ENCODE measurements at regions not wholly inside any gene's neighbourhood (a gene's known extent, or its start where the extent isn't known, plus 50 kb on each side); places are given as distances from the start of the nearest gene placed in this dataset.

DNA sequence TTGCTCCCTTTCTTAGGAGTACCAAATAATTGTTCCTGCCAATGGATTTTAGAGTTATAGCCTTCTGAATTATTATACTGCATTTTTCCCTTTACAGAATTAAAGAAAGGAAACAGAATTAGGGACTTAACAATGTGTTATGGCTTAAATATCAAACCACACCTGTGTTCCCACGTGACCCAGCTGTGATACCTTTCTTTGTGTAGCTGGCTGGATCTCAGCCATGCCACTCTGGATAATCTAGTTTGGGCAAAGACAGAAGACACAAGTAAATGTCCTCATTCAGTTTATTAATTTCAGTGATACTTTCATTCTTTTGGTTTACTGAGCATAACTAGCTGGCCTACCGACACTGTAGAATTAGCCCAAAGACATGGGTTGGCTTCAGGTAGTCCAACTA is 417.2 kb upstream of the ADAMTS16 start:
- H3K9me3 Mint-ChIP-seq, result peaks cover 51% of the 10 kb centered on the region
- H3K4me3 Mint-ChIP-seq, result no peak overlapping the region
- H3K27me3 Mint-ChIP-seq (ENCODE audit: insufficient read depth), result no peaks in the 10 kb centered on the region; the same call in none of the 2 replicates
- H3K4me1 Mint-ChIP-seq (ENCODE audit: low read depth), result no peaks in the 10 kb centered on the region
- no peak overlapping the region for H3K27ac Mint-ChIP-seq
- TF ChIP-seq, protein P1, sequence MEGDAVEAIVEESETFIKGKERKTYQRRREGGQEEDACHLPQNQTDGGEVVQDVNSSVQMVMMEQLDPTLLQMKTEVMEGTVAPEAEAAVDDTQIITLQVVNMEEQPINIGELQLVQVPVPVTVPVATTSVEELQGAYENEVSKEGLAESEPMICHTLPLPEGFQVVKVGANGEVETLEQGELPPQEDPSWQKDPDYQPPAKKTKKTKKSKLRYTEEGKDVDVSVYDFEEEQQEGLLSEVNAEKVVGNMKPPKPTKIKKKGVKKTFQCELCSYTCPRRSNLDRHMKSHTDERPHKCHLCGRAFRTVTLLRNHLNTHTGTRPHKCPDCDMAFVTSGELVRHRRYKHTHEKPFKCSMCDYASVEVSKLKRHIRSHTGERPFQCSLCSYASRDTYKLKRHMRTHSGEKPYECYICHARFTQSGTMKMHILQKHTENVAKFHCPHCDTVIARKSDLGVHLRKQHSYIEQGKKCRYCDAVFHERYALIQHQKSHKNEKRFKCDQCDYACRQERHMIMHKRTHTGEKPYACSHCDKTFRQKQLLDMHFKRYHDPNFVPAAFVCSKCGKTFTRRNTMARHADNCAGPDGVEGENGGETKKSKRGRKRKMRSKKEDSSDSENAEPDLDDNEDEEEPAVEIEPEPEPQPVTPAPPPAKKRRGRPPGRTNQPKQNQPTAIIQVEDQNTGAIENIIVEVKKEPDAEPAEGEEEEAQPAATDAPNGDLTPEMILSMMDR (IDR thresholded peaks at IDR 0.05), result no peak
- DNase-seq, result no peak
- peaks cover 6% of the 10 kb centered on the region; the same call in 1 of the 2 replicates for H3K36me3 Mint-ChIP-seq (ENCODE audit: low read depth)

- Mint-ChIP-seq H3K27me3 (ENCODE audit: insufficient read depth) (no peaks in the 10 kb centered on the region; the same call in 1 of the 2 replicates), H3K4me1 (ENCODE audit: low read depth) (no peaks in the 10 kb centered on the region), H3K27ac (no peak overlapping the region), H3K9me3 (peaks cover 41% of the 10 kb centered on the region), H3K36me3 (ENCODE audit: low read depth) (peaks cover 4% of the 10 kb centered on the region; the same call in 1 of the 2 replicates), H3K4me3 (no peak overlapping the region)
- no peak for DNase-seq
- TF ChIP-seq, protein P1 (IDR thresholded peaks at IDR 0.05), result no peak
These were observed 414.5 kb upstream of the ADAMTS16 start for GRCh38 chr5:4725594-4725993.

- no peaks in the 10 kb centered on the region for H3K4me1 Mint-ChIP-seq (ENCODE audit: low read depth)
- TF ChIP-seq, protein P1 (IDR thresholded peaks at IDR 0.05), result no peak
- H3K27ac Mint-ChIP-seq, result no peak overlapping the region
- H3K9me3 Mint-ChIP-seq, result peaks cover 14% of the 10 kb centered on the region
- no peaks in the 10 kb centered on the region; the same call in 1 of the 2 replicates for H3K27me3 Mint-ChIP-seq (ENCODE audit: insufficient read depth)
- no peak for DNase-seq
- no peak overlapping the region for H3K4me3 Mint-ChIP-seq
- no peaks in the 10 kb centered on the region for H3K36me3 Mint-ChIP-seq (ENCODE audit: low read depth)
These were observed 409.9 kb upstream of the ADAMTS16 start for GRCh38 chr5:4730279-4730678.

- H3K9me3 Mint-ChIP-seq, result peaks cover 26% of the 10 kb centered on the region
- no peak overlapping the region for H3K27ac Mint-ChIP-seq
- TF ChIP-seq, protein P1 (IDR thresholded peaks at IDR 0.05), result no peak
- no peaks in the 10 kb centered on the region for H3K4me1 Mint-ChIP-seq (ENCODE audit: low read depth)
- no peak for DNase-seq
- H3K4me3 Mint-ChIP-seq, result no peak overlapping the region
- 0 out of 2 replicates have a peak, but pooled peaks cover under 1% of the 10 kb centered on the region for H3K36me3 Mint-ChIP-seq (ENCODE audit: low read depth)
- no peaks in the 10 kb centered on the region for H3K27me3 Mint-ChIP-seq (ENCODE audit: insufficient read depth)
These were observed 405.8 kb upstream of the ADAMTS16 start for GRCh38 chr5:4734348-4734747.

DNA sequence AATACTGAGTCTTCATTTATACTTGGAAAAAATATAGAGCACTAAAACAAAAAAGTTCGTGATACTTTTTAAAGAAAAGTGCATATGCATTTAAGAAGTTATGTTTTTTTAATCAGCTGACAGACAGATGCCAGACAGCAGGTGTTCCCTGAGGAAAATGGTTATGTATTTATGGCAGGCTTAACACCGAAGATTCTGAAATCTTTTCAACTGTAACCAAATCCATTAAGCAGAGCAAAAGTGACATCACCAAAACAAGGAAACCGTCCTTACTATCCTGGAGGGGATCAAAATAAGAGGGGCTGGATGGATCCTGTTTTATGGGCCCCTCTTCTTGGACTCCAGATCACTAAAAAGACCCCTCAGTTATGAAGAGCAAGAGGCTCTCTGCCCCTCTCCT is 404.9 kb upstream of the ADAMTS16 start:
- TF ChIP-seq, protein P1 (IDR thresholded peaks at IDR 0.05), result no peak
- 0 out of 2 replicates have a peak, but pooled peaks cover 4% of the 10 kb centered on the region for H3K36me3 Mint-ChIP-seq (ENCODE audit: low read depth)
- H3K4me1 Mint-ChIP-seq (ENCODE audit: low read depth), result no peaks in the 10 kb centered on the region
- no peak overlapping the region for H3K4me3 Mint-ChIP-seq
- DNase-seq, result no peak
- H3K27me3 Mint-ChIP-seq (ENCODE audit: insufficient read depth), result no peaks in the 10 kb centered on the region
- H3K9me3 Mint-ChIP-seq, result peaks cover 35% of the 10 kb centered on the region
- no peak overlapping the region for H3K27ac Mint-ChIP-seq

- H3K27me3 Mint-ChIP-seq (ENCODE audit: insufficient read depth), result no peaks in the 10 kb centered on the region
- no peaks in the 10 kb centered on the region for H3K4me1 Mint-ChIP-seq (ENCODE audit: low read depth)
- H3K4me3 Mint-ChIP-seq, result no peak overlapping the region
These were observed 402.3 kb upstream of the ADAMTS16 start for GRCh38 chr5:4737868-4738267.

More at GRCh38 chr5:4737868-4738267, 402.3 kb upstream of the ADAMTS16 start:
- Mint-ChIP-seq H3K9me3 (peaks cover 50% of the 10 kb centered on the region), H3K36me3 (ENCODE audit: low read depth) (0 out of 2 replicates have a peak, but pooled peaks cover 4% of the 10 kb centered on the region), H3K27ac (no peak overlapping the region)
- no peak for DNase-seq
- TF ChIP-seq, protein P1 (IDR thresholded peaks at IDR 0.05), result no peak
